K562 (cell line): ENCODE measurements at regions not wholly inside any gene's neighbourhood (a gene's known extent, or its start where the extent isn't known, plus 50 kb on each side); places are given as distances from the start of the nearest gene placed in this dataset.

ENCODE experiments used
- ARHGAP35 ChIP-seq: fragments of 450-650 bp; IDR thresholded peaks from 2 replicates; pipeline ENCODE4 v1.6.1; 2018; ENCODE audit not compliant: partially characterized antibody
- ARID1B ChIP-seq: fragments of 450-650 bp; IDR thresholded peaks from 2 replicates; pipeline ENCODE4 v1.6.1; 2016; ENCODE audit warnings: antibody characterized with exemption, mild to moderate bottlenecking, inconsistent platforms
- C11orf30 ChIP-seq: fragments of 450-650 bp; IDR thresholded peaks from 2 replicates; pipeline ENCODE4 v1.6.1; 2016; ENCODE audit warnings: low read depth, mild to moderate bottlenecking
- CAMTA2 ChIP-seq: fragments of 250-450 bp; sonication (Bioruptor Pico); conservative IDR thresholded peaks from 2 replicates; pipeline ENCODE4 v1.5.1; 2022
- ELF2 ChIP-seq: fragments of 250-450 bp; sonication (Bioruptor Pico); IDR thresholded peaks from 2 replicates; pipeline ENCODE4 v1.5.0; 2021; ENCODE audit warnings: mild to moderate bottlenecking
- HIVEP1 ChIP-seq: fragments of 250-450 bp; sonication (Bioruptor Pico); IDR thresholded peaks from 2 replicates; pipeline ENCODE4 v1.4.0; 2020; ENCODE audit warnings: mild to moderate bottlenecking
- HMBOX1 ChIP-seq: sonication (generic); IDR thresholded peaks from 2 replicates; pipeline ENCODE4 v1.6.1; 2016
- L3MBTL2 ChIP-seq: fragments of 450-650 bp; IDR thresholded peaks from 2 replicates; pipeline ENCODE4 v1.6.1; 2016; ENCODE audit warnings: mild to moderate bottlenecking, moderate library complexity
- MAFG ChIP-seq: fragments of 450-650 bp; conservative IDR thresholded peaks from 2 replicates; pipeline ENCODE4 v1.6.1; 2016; ENCODE audit warnings: missing genetic modification characterization, missing compliant biosample characterization
- MAFK ChIP-seq: IDR thresholded peaks from 2 replicates; pipeline ENCODE4 v1.6.1; 2011; ENCODE audit warnings: low read length, improper control_type of control experiment
- MITF ChIP-seq: IDR thresholded peaks from 2 replicates; pipeline ENCODE4 v1.6.1; 2014; ENCODE audit warnings: antibody characterized with exemption
- NUFIP1 ChIP-seq: fragments of 450-650 bp; IDR thresholded peaks from 2 replicates; pipeline ENCODE4 v1.6.1; 2018; ENCODE audit not compliant: partially characterized antibody
- OTX1 ChIP-seq: fragments of 450-650 bp; formaldehyde crosslinking; IDR thresholded peaks from 2 replicates; pipeline ENCODE4 v1.4.0; 2022; ENCODE audit warnings: mild to moderate bottlenecking
- POLR2A ChIP-seq: fragments of 450-650 bp; conservative IDR thresholded peaks from 2 replicates; pipeline ENCODE4 v1.6.1; 2016
- RBM22 ChIP-seq: fragments of 200-400 bp; formaldehyde crosslinking; IDR thresholded peaks from 2 replicates; pipeline ENCODE4 v1.6.1; 2018; ENCODE audit warnings: low read length, low read depth; ENCODE audit not compliant: poor library complexity, severe bottlenecking
- SIX5 ChIP-seq, 2 experiments: IDR thresholded peaks; 2 replicates each; pipeline ENCODE4 v1.6.1; 2011; ENCODE audit warnings: low read length in 2 of 2, borderline replicate concordance in 1 of 2, low read depth in 1 of 2, mild to moderate bottlenecking in 1 of 2, moderate library complexity in 1 of 2; ENCODE audit not compliant: insufficient read depth in 1 of 2
- TAF7 ChIP-seq: fragments of 450-650 bp; IDR thresholded peaks from 2 replicates; pipeline ENCODE4 v1.6.1; 2016; ENCODE audit warnings: missing genetic modification characterization, missing compliant biosample characterization
- TEAD4 ChIP-seq, 2 experiments: sonication (generic) in 1 of 2; formaldehyde crosslinking in 1 of 2; IDR thresholded peaks; 2 replicates each; pipeline versions ENCODE4 v1.6.1 to v1.8.0; 2012 to 2022; ENCODE audit warnings: borderline replicate concordance in 1 of 2, inconsistent platforms in 1 of 2, low read length in 1 of 2, mild to moderate bottlenecking in 1 of 2, missing genetic modification reagents in 1 of 2
- USF1 ChIP-seq: sonication (generic); formaldehyde crosslinking; IDR thresholded peaks from 2 replicates; pipeline ENCODE4 v1.9.0; 2022; ENCODE audit warnings: mild to moderate bottlenecking, missing genetic modification reagents
- ZNF354B ChIP-seq: fragments of 250-450 bp; sonication (Bioruptor Pico); IDR thresholded peaks from 2 replicates; pipeline ENCODE4 v1.4.0; 2020
- ZNF609 ChIP-seq: sonication (generic); formaldehyde crosslinking; IDR thresholded peaks from 2 replicates; pipeline ENCODE4 v1.8.1; 2023; ENCODE audit warnings: missing genetic modification reagents, mild to moderate bottlenecking, borderline replicate concordance
- ZNF696 ChIP-seq: fragments of 250-450 bp; sonication (Bioruptor Pico); conservative IDR thresholded peaks from 2 replicates; pipeline ENCODE4 v1.4.0; 2020; ENCODE audit warnings: mild to moderate bottlenecking, moderate library complexity
- TF ChIP-seq, protein P1 (sequence below): fragments of 450-650 bp; IDR thresholded peaks from 2 replicates; pipeline ENCODE4 v1.6.1; 2016; ENCODE audit warnings: missing biosample characterization, missing genetic modification characterization

DNA sequence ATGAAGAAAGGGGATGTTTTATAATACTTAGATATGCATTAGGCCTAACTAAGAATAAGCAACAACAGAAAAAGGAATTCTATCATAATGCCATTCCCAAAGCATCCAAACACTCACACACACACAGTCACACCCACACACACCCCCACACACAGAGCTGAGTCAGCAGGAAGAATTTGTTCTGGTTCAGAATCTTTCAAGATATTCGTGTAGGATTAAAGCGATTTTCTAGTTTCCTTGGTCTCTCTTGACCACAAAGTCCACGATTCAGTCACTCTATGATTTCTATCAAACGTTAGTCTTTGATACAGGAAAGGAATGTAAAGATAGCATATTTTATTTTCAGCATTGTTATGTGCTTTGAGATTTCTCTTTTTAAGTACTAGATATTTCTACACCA, 382.6 kb upstream of the DCN start (continued):
- TF ChIP-seq MAFK (peak; percentile 90), ZNF354B (CRISPR knock-in tag) (no peak), POLR2A (no peak), ZNF609 (no peak), MAFG (peak; percentile 91), RBM22 (no peak), L3MBTL2 (no peak), TEAD4 (IDR thresholded peaks at IDR 0.05; ENCODE audit: low read length) (0 out of 2 replicates have a peak, but pooled peaks have one; percentile 45), TEAD4 (CRISPR knock-in tag; IDR thresholded peaks at IDR 0.05; ENCODE audit: borderline replicate concordance) (no peak), CAMTA2 (CRISPR knock-in tag) (no peak), TAF7 (no peak), ARHGAP35 (no peak), USF1 (CRISPR knock-in tag) (no peak), ELF2 (CRISPR knock-in tag) (no peak), ZNF696 (CRISPR knock-in tag) (no peak), OTX1 (CRISPR knock-in tag) (no peak), HIVEP1 (CRISPR knock-in tag) (no peak), HMBOX1 (no peak), C11orf30 (peak; percentile 96), MITF (no peak), SIX5 (IDR thresholded peaks at IDR 0.05; ENCODE audit: borderline replicate concordance in 1 of 2, insufficient read depth in 1 of 2, low read depth in 1 of 2, low read length in 2 of 2) (no peak), ARID1B (peak; percentile 53; the same call in 1 of the 2 replicates), NUFIP1 (no peak)
- TF ChIP-seq, protein P1, sequence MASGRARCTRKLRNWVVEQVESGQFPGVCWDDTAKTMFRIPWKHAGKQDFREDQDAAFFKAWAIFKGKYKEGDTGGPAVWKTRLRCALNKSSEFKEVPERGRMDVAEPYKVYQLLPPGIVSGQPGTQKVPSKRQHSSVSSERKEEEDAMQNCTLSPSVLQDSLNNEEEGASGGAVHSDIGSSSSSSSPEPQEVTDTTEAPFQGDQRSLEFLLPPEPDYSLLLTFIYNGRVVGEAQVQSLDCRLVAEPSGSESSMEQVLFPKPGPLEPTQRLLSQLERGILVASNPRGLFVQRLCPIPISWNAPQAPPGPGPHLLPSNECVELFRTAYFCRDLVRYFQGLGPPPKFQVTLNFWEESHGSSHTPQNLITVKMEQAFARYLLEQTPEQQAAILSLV, result no peak
